Mesendoderm (in vitro differentiated cells): ENCODE measurements at regions not wholly inside any gene's neighbourhood (a gene's known extent, or its start where the extent isn't known, plus 50 kb on each side); places are given as distances from the start of the nearest gene placed in this dataset.

Experiments
- DNase-seq: peaks from one replicate; pipeline ENCODE4 v3.0.0; 2013
- H2AK5ac ChIP-seq: 2 replicates; pipeline ENCODE4 v1.6.1; 2013; ENCODE audit warnings: low read length, inconsistent platforms
- H2BK120ac ChIP-seq: 2 replicates; pipeline ENCODE4 v1.6.1; 2013; ENCODE audit warnings: low read depth, mild to moderate bottlenecking, low read length, moderate library complexity, mixed read lengths
- H2BK15ac ChIP-seq: replicated peaks from 2 replicates; pipeline ENCODE4 v1.6.1; 2013; ENCODE audit warnings: low read depth, mild to moderate bottlenecking, moderate library complexity
- H2BK5ac ChIP-seq: 2 replicates; pipeline ENCODE4 v1.6.1; 2013; ENCODE audit warnings: low read length, inconsistent platforms
- H3K18ac ChIP-seq: 2 replicates; pipeline ENCODE4 v1.6.1; 2013; ENCODE audit warnings: mild to moderate bottlenecking, low read length, mixed read lengths
- H3K23ac ChIP-seq: one replicate; pipeline ENCODE4 v1.6.1; 2013; ENCODE audit warnings: low read length
- H3K27ac ChIP-seq: 2 replicates; pipeline ENCODE4 v1.5.1; 2013; ENCODE audit warnings: low read depth, mild to moderate bottlenecking, inconsistent platforms, low read length, moderate library complexity
- H3K27me3 ChIP-seq: 2 replicates; pipeline ENCODE4 v1.6.1; 2013; ENCODE audit warnings: low read length, control low read depth, mild to moderate bottlenecking, inconsistent platforms; ENCODE audit not compliant: insufficient read depth, poor library complexity
- H3K36me3 ChIP-seq: 2 replicates; pipeline ENCODE4 v1.6.1; 2013; ENCODE audit warnings: low read length, inconsistent platforms; ENCODE audit not compliant: control insufficient read depth, insufficient read depth
- H3K4ac ChIP-seq: one replicate; pipeline ENCODE4 v1.6.1; 2013; ENCODE audit warnings: low read depth, mild to moderate bottlenecking, low read length, moderate library complexity
- H3K4me1 ChIP-seq: 2 replicates; pipeline ENCODE4 v1.6.1; 2013; ENCODE audit warnings: low read depth, low read length, inconsistent platforms; ENCODE audit not compliant: control insufficient read depth
- H3K4me2 ChIP-seq: 2 replicates; pipeline ENCODE4 v1.6.1; 2013; ENCODE audit warnings: low read length
- H3K4me3 ChIP-seq: 2 replicates; pipeline ENCODE4 v1.5.1; 2013; ENCODE audit warnings: mild to moderate bottlenecking, low read length
- H3K56ac ChIP-seq: one replicate; pipeline ENCODE4 v1.6.1; 2013; ENCODE audit warnings: low read length
- H3K79me1 ChIP-seq: 2 replicates; pipeline ENCODE4 v1.6.1; 2013; ENCODE audit warnings: low read length, inconsistent platforms
- H3K79me2 ChIP-seq: 2 replicates; pipeline ENCODE4 v1.6.1; 2013; ENCODE audit warnings: mild to moderate bottlenecking, low read length; ENCODE audit not compliant: control insufficient read depth, insufficient read depth
- H3K9ac ChIP-seq: 2 replicates; pipeline ENCODE4 v1.6.1; 2013; ENCODE audit warnings: low read length, inconsistent platforms
- H4K5ac ChIP-seq: one replicate; pipeline ENCODE4 v1.6.1; 2013; ENCODE audit warnings: low read length
- H4K8ac ChIP-seq: one replicate; pipeline ENCODE4 v1.6.1; 2013; ENCODE audit warnings: low read depth, mild to moderate bottlenecking, control low read depth, low read length, moderate library complexity
- WGBS: extraction: QIAGEN DNeasy Blood & Tissue Kit; methylation state at CpG from one replicate; pipeline ENCODE4 v1.1.7; 2013; ENCODE audit warnings: low lambda C conversion rate, missing lambda C conversion rate; ENCODE audit not compliant: insufficient coverage; ENCODE audit errors: extremely low coverage; 5-methylcytosine and 5-hydroxymethylcytosine counted together

- no CpG with 5 or more reads among the region's 4 CpGs for WGBS
- H4K8ac ChIP-seq: no peak overlapping the region
- H2BK120ac ChIP-seq: no peak overlapping the region
- no peak overlapping the region for H2BK15ac ChIP-seq
- no peak overlapping the region for H3K4me2 ChIP-seq
- no peak overlapping the region for H3K4ac ChIP-seq
- no peaks in the 10 kb centered on the region for H3K27me3 ChIP-seq
- no peaks in the 10 kb centered on the region for H3K79me1 ChIP-seq
- no peak overlapping the region for H3K23ac ChIP-seq
- H4K5ac ChIP-seq: no peak overlapping the region
- H3K79me2 ChIP-seq: no peaks in the 10 kb centered on the region
- no peak overlapping the region for H2AK5ac ChIP-seq
- H3K9ac ChIP-seq: no peak overlapping the region
- no peak overlapping the region for H2BK5ac ChIP-seq
- H3K4me3 ChIP-seq: no peak overlapping the region
- H3K18ac ChIP-seq: no peak overlapping the region
- no peaks in the 10 kb centered on the region for H3K36me3 ChIP-seq
- H3K56ac ChIP-seq: no peak overlapping the region
- H3K27ac ChIP-seq: no peak overlapping the region
- no peaks in the 10 kb centered on the region for H3K4me1 ChIP-seq
- DNase-seq: no peak
Measured at GRCh38 chr10:123577921-123578461, 88.2 kb upstream of the GPR26 start.

GRCh38 chr10:123578721-123579120 is 87.4 kb upstream of the GPR26 start:
- H3K18ac ChIP-seq: no peak overlapping the region
- H2AK5ac ChIP-seq: no peak overlapping the region
- H2BK120ac ChIP-seq: no peak overlapping the region
- no peak overlapping the region for H2BK5ac ChIP-seq
- DNase-seq: no peak
- no peak overlapping the region for H3K27ac ChIP-seq
- H3K36me3 ChIP-seq: no peaks in the 10 kb centered on the region
- no peaks in the 10 kb centered on the region for H3K4me1 ChIP-seq
- H3K79me2 ChIP-seq: no peaks in the 10 kb centered on the region
- no peak overlapping the region for H3K4ac ChIP-seq
- WGBS: no CpG with 5 or more reads among the region's 6 CpGs
- no peak overlapping the region for H3K4me3 ChIP-seq
- H3K27me3 ChIP-seq: no peaks in the 10 kb centered on the region
- H3K9ac ChIP-seq: no peak overlapping the region
- no peak overlapping the region for H3K23ac ChIP-seq
- no peaks in the 10 kb centered on the region for H3K79me1 ChIP-seq
- H4K5ac ChIP-seq: no peak overlapping the region
- H4K8ac ChIP-seq: no peak overlapping the region
- H2BK15ac ChIP-seq: no peak overlapping the region
- no peak overlapping the region for H3K56ac ChIP-seq
- H3K4me2 ChIP-seq: no peak overlapping the region

- no peak overlapping the region for H3K9ac ChIP-seq
- H3K4ac ChIP-seq: no peak overlapping the region
- no peak for DNase-seq
- H3K23ac ChIP-seq: no peak overlapping the region
- no peak overlapping the region for H3K27ac ChIP-seq
- no peak overlapping the region for H2BK120ac ChIP-seq
- no peaks in the 10 kb centered on the region for H3K79me2 ChIP-seq
- no peaks in the 10 kb centered on the region for H3K79me1 ChIP-seq
- no peak overlapping the region for H4K8ac ChIP-seq
- no peaks in the 10 kb centered on the region for H3K4me1 ChIP-seq
- no peak overlapping the region for H3K56ac ChIP-seq
- no peak overlapping the region for H3K4me2 ChIP-seq
- no CpG with 5 or more reads among the region's 5 CpGs for WGBS
- no peak overlapping the region for H2BK15ac ChIP-seq
- no peaks in the 10 kb centered on the region for H3K27me3 ChIP-seq
- H3K4me3 ChIP-seq: no peak overlapping the region
- H2BK5ac ChIP-seq: no peak overlapping the region
- no peak overlapping the region for H2AK5ac ChIP-seq
- no peak overlapping the region for H3K18ac ChIP-seq
- no peaks in the 10 kb centered on the region for H3K36me3 ChIP-seq
- H4K5ac ChIP-seq: no peak overlapping the region
Measured at GRCh38 chr10:123579675-123580074, 86.5 kb upstream of the GPR26 start.

- no CpG with 5 or more reads among the region's 4 CpGs for WGBS
- Histone ChIP-seq H2BK5ac (no peak overlapping the region), H2BK15ac (no peak overlapping the region), H3K36me3 (no peaks in the 10 kb centered on the region), H3K56ac (no peak overlapping the region), H3K18ac (no peak overlapping the region), H2AK5ac (no peak overlapping the region), H3K4me3 (no peak overlapping the region), H2BK120ac (no peak overlapping the region), H3K79me2 (no peaks in the 10 kb centered on the region), H3K27ac (no peak overlapping the region), H4K8ac (no peak overlapping the region), H3K4me1 (no peaks in the 10 kb centered on the region), H3K27me3 (no peaks in the 10 kb centered on the region), H3K9ac (no peak overlapping the region), H3K4me2 (no peak overlapping the region), H3K4ac (no peak overlapping the region), H3K79me1 (no peaks in the 10 kb centered on the region), H4K5ac (no peak overlapping the region), H3K23ac (no peak overlapping the region)
- DNase-seq: no peak
Measured at GRCh38 chr10:123580426-123580825, 85.7 kb upstream of the GPR26 start.

GRCh38 chr10:123581656-123582055 is 84.5 kb upstream of the GPR26 start:
- no peak overlapping the region for H2BK120ac ChIP-seq
- H3K56ac ChIP-seq: no peak overlapping the region
- H3K27me3 ChIP-seq: no peaks in the 10 kb centered on the region
- no peak overlapping the region for H3K4ac ChIP-seq
- no peaks in the 10 kb centered on the region for H3K79me1 ChIP-seq
- no peak for DNase-seq
- H3K4me3 ChIP-seq: no peak overlapping the region
- H2BK15ac ChIP-seq: no peak overlapping the region
- H2AK5ac ChIP-seq: no peak overlapping the region
- no peak overlapping the region for H3K23ac ChIP-seq
- H3K79me2 ChIP-seq: no peaks in the 10 kb centered on the region
- H2BK5ac ChIP-seq: no peak overlapping the region
- H3K4me2 ChIP-seq: no peak overlapping the region
- H3K27ac ChIP-seq: no peak overlapping the region
- no peak overlapping the region for H3K18ac ChIP-seq
- H3K36me3 ChIP-seq: no peaks in the 10 kb centered on the region
- WGBS: no CpG with 5 or more reads among the region's 9 CpGs
- H4K5ac ChIP-seq: no peak overlapping the region
- H4K8ac ChIP-seq: no peak overlapping the region
- H3K4me1 ChIP-seq: no peaks in the 10 kb centered on the region
- no peak overlapping the region for H3K9ac ChIP-seq
